Spinal cord (tissue), 9 donors: ENCODE measurements at regions not wholly inside any gene's neighbourhood (a gene's known extent, or its start where the extent isn't known, plus 50 kb on each side); places are given as distances from the start of the nearest gene placed in this dataset.
A peak's percentile ranks its signal among the peaks of the same experiment; 100 is the strongest.

Source experiments
- DNase-seq, 6 donors: peaks; one replicate each; pipeline versions ENCODE4 v3.0.0 to v3.0.0-alpha.2; 2013 to 2015; ENCODE audit warnings: low spot score in 6 of 6, low read depth in 4 of 6
- H3K27ac ChIP-seq: one replicate; pipeline ENCODE4 v1.5.1; 2013; ENCODE audit warnings: low read depth, low read length, control low read depth
- H3K27me3 ChIP-seq: one replicate; pipeline ENCODE4 v1.6.1; 2013; ENCODE audit warnings: low read length; ENCODE audit not compliant: control insufficient read depth, insufficient read depth
- H3K36me3 ChIP-seq: one replicate; pipeline ENCODE4 v1.6.1; 2013; ENCODE audit warnings: low read length; ENCODE audit not compliant: control insufficient read depth, insufficient read depth
- H3K4me1 ChIP-seq: one replicate; pipeline ENCODE4 v1.6.1; 2013; ENCODE audit warnings: low read length; ENCODE audit not compliant: control insufficient read depth, insufficient read depth
- H3K4me3 ChIP-seq: one replicate; pipeline ENCODE4 v1.5.1; 2013; ENCODE audit warnings: low read depth, low read length, control low read depth
- H3K9me3 ChIP-seq: one replicate; pipeline ENCODE4 v1.6.1; 2013; ENCODE audit warnings: low read length; ENCODE audit not compliant: control insufficient read depth, insufficient read depth
- WGBS: methylation state at CpG from one replicate; pipeline ENCODE4 v1.1.5; 2013; ENCODE audit warnings: missing lambda C conversion rate; ENCODE audit not compliant: insufficient coverage; 5-methylcytosine and 5-hydroxymethylcytosine counted together
- donor health status: healthy.

- peak in 2 of 6 donors; percentile 42 to 81 for DNase-seq
- H3K36me3 ChIP-seq = no peaks in the 10 kb centered on the region
- no peaks in the 10 kb centered on the region for H3K9me3 ChIP-seq
- no peak overlapping the region for H3K27ac ChIP-seq
- H3K27me3 ChIP-seq = no peaks in the 10 kb centered on the region
- H3K4me3 ChIP-seq = no peak overlapping the region
- no peaks in the 10 kb centered on the region for H3K4me1 ChIP-seq
- 50% methylated on average over 1 of the region's 3 CpGs for WGBS
These were observed 750.4 kb upstream of the NR2F2 start for GRCh38 chr15:95580121-95580520.

GRCh38 chr15:95581595-95581994 lies 748.9 kb upstream of the NR2F2 start:
- Histone ChIP-seq H3K27me3 (no peaks in the 10 kb centered on the region), H3K36me3 (no peaks in the 10 kb centered on the region), H3K4me3 (no peak overlapping the region), H3K27ac (no peak overlapping the region), H3K9me3 (no peaks in the 10 kb centered on the region), H3K4me1 (no peaks in the 10 kb centered on the region)
- DNase-seq = no peak
- 92% methylated on average over 2 of the region's 13 CpGs for WGBS

GRCh38 chr15:95584088-95584487 lies 746.4 kb upstream of the NR2F2 start:
- DNase-seq = no peak
- Histone ChIP-seq H3K4me3 (no peak overlapping the region), H3K27me3 (no peaks in the 10 kb centered on the region), H3K4me1 (no peaks in the 10 kb centered on the region), H3K27ac (no peak overlapping the region), H3K36me3 (no peaks in the 10 kb centered on the region), H3K9me3 (no peaks in the 10 kb centered on the region)

- no peak overlapping the region for H3K27ac ChIP-seq
- no peaks in the 10 kb centered on the region for H3K9me3 ChIP-seq
- H3K4me1 ChIP-seq = no peaks in the 10 kb centered on the region
- H3K27me3 ChIP-seq = no peaks in the 10 kb centered on the region
- no peak for DNase-seq
- H3K4me3 ChIP-seq = no peak overlapping the region
- H3K36me3 ChIP-seq = no peaks in the 10 kb centered on the region
- WGBS = no CpG with 5 or more reads among the region's 2 CpGs
These were observed 742.4 kb upstream of the NR2F2 start for GRCh38 chr15:95588056-95588455.

- no peaks in the 10 kb centered on the region for H3K9me3 ChIP-seq
- WGBS = 75% methylated on average over 2 of the region's 5 CpGs
- H3K27ac ChIP-seq = no peak overlapping the region
- H3K27me3 ChIP-seq = no peaks in the 10 kb centered on the region
- no peak for DNase-seq
- H3K4me3 ChIP-seq = no peak overlapping the region
- no peaks in the 10 kb centered on the region for H3K36me3 ChIP-seq
- H3K4me1 ChIP-seq = no peaks in the 10 kb centered on the region
These were observed 739.9 kb upstream of the NR2F2 start for GRCh38 chr15:95590533-95591044.

GRCh38 chr15:95591270-95591669 lies 739.2 kb upstream of the NR2F2 start:
- H3K9me3 ChIP-seq = no peaks in the 10 kb centered on the region
- no peaks in the 10 kb centered on the region for H3K36me3 ChIP-seq
- H3K4me3 ChIP-seq = no peak overlapping the region
- H3K4me1 ChIP-seq = no peaks in the 10 kb centered on the region
- no CpG with 5 or more reads among the region's 5 CpGs for WGBS
- no peak for DNase-seq
- no peaks in the 10 kb centered on the region for H3K27me3 ChIP-seq
- no peak overlapping the region for H3K27ac ChIP-seq

GRCh38 chr15:95591886-95592285 lies 738.6 kb upstream of the NR2F2 start:
- 95% methylated on average over 3 of the region's 3 CpGs for WGBS
- Histone ChIP-seq H3K4me1 (peaks cover 2% of the 10 kb centered on the region), H3K27me3 (no peaks in the 10 kb centered on the region), H3K9me3 (no peaks in the 10 kb centered on the region), H3K4me3 (no peak overlapping the region), H3K36me3 (no peaks in the 10 kb centered on the region), H3K27ac (no peak overlapping the region)
- no peak for DNase-seq

- no peak for DNase-seq
- Histone ChIP-seq H3K9me3 (no peaks in the 10 kb centered on the region), H3K36me3 (no peaks in the 10 kb centered on the region), H3K27ac (no peak overlapping the region), H3K27me3 (no peaks in the 10 kb centered on the region), H3K4me3 (no peak overlapping the region), H3K4me1 (peaks cover 2% of the 10 kb centered on the region)
- WGBS = 90% methylated on average over 2 of the region's 4 CpGs
These were observed 736.0 kb upstream of the NR2F2 start for GRCh38 chr15:95594496-95594895.

GRCh38 chr15:95595759-95596158 lies 734.7 kb upstream of the NR2F2 start:
- H3K27ac ChIP-seq = no peak overlapping the region
- H3K4me1 ChIP-seq = peaks cover 2% of the 10 kb centered on the region
- H3K36me3 ChIP-seq = no peaks in the 10 kb centered on the region
- H3K9me3 ChIP-seq = peaks cover 3% of the 10 kb centered on the region
- H3K27me3 ChIP-seq = no peaks in the 10 kb centered on the region
- DNase-seq = no peak
- H3K4me3 ChIP-seq = no peak overlapping the region

GRCh38 chr15:95596496-95596895 lies 734.0 kb upstream of the NR2F2 start:
- Histone ChIP-seq H3K4me1 (peaks cover 2% of the 10 kb centered on the region), H3K9me3 (peaks cover 3% of the 10 kb centered on the region), H3K27me3 (no peaks in the 10 kb centered on the region), H3K4me3 (no peak overlapping the region), H3K36me3 (no peaks in the 10 kb centered on the region), H3K27ac (peak overlapping the region; percentile 61)
- 57% methylated on average over 1 of the region's 6 CpGs for WGBS
- DNase-seq = peak in 2 of 6 donors; percentile 13 to 25
